ENCODE measurements at regions not wholly inside any gene's neighbourhood (a gene's known extent, or its start where the extent isn't known, plus 50 kb on each side); places are given as distances from the start of the nearest gene placed in this dataset.

DNA sequence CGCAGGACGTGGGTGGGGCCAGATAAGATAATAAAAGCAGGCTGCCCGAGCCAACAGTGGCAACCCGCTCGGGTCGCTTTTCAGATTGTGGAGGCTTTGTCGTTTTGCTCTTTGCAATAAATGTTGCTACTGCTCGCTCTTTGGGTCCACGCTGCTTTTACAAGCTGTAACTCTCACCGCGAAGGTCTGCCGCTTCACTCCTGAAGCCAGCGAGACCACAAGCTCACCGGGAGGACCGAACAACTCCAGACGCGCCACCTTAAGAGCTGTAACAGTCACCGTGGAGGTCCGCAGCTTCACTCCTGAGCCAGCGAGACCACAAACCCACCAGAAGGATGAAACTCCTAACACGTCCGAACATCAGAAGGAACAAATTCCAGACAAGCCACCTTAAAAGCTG lies 286.6 kb upstream of the MAGI2 start:
- TF ChIP-seq CTCF (IDR thresholded peaks at IDR 0.05) (no peak), POLR2A (IDR thresholded peaks at IDR 0.05) (no peak)

Data from right lobe of liver (tissue), 4 donors.